SK-N-SH (cell line): ENCODE measurements at regions not wholly inside any gene's neighbourhood (a gene's known extent, or its start where the extent isn't known, plus 50 kb on each side); places are given as distances from the start of the nearest gene placed in this dataset.

Source experiments
- ELF1 ChIP-seq: IDR thresholded peaks from 2 replicates; pipeline ENCODE4 v1.4.0; 2012
- GABPA ChIP-seq: IDR thresholded peaks from 2 replicates; pipeline ENCODE4 v1.4.0; 2012; ENCODE audit warnings: low read depth, mild to moderate bottlenecking
- POLR2AphosphoS5 ChIP-seq: IDR thresholded peaks from 2 replicates; pipeline ENCODE4 v1.6.1; 2012; ENCODE audit warnings: low read depth, low read length
- RAD21 ChIP-seq: IDR thresholded peaks from 2 replicates; pipeline ENCODE4 v1.6.1; 2012; ENCODE audit warnings: mild to moderate bottlenecking, low read length
- TF ChIP-seq, protein P1 (sequence below): fragments of 200-600 bp; sonication (generic); IDR thresholded peaks from 2 replicates; pipeline ENCODE4 v1.6.1; 2017; ENCODE audit warnings: antibody characterized with exemption, mild to moderate bottlenecking, moderate library complexity
- TF ChIP-seq, protein P2 (sequence below): fragments of 150-350 bp; IDR thresholded peaks from 2 replicates; pipeline ENCODE4 v1.6.1; 2017; ENCODE audit warnings: antibody characterized with exemption, low read length, low read depth, borderline replicate concordance

DNA sequence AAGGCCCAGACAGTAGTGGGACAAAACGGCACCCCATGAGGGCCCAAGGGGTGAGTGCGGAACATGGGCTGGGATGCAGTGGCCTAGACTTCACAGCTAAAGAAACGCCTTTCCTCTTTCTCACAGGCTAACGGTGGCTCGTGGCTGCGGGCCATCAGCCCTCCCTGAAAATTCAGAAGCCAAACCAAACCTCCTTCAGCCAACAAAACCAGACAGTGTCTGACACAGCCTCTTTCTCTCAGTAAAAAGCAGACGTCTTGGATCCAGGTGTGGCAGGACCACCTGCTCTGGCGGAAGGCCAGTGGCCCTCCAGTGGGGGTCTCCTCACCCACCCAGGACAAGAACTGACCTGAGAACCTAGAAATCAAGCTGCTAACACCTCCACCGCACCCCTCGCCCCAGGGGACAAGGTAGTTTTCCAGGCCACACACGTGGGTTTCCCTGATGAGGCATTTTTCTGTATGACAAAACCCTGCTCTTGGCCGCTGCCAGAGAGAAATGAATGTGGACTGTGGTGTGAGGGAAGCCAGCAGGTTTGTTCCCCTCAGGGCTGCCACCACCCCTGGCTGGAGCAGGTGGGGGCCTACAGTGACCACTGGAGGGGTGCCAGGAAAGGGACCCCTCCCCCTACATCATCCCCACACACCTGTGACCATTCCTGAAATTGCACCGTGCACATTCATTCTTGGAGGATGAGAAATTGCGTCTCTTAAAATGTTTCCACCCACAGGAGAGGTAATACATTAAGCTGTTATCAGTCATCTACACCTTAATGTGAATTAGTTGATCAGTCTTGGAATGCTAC is 76.8 kb upstream of the PIM1 start:
- TF ChIP-seq RAD21 (no peak), ELF1 (no peak), GABPA (no peak), POLR2AphosphoS5 (no peak)
- TF ChIP-seq, protein P1, sequence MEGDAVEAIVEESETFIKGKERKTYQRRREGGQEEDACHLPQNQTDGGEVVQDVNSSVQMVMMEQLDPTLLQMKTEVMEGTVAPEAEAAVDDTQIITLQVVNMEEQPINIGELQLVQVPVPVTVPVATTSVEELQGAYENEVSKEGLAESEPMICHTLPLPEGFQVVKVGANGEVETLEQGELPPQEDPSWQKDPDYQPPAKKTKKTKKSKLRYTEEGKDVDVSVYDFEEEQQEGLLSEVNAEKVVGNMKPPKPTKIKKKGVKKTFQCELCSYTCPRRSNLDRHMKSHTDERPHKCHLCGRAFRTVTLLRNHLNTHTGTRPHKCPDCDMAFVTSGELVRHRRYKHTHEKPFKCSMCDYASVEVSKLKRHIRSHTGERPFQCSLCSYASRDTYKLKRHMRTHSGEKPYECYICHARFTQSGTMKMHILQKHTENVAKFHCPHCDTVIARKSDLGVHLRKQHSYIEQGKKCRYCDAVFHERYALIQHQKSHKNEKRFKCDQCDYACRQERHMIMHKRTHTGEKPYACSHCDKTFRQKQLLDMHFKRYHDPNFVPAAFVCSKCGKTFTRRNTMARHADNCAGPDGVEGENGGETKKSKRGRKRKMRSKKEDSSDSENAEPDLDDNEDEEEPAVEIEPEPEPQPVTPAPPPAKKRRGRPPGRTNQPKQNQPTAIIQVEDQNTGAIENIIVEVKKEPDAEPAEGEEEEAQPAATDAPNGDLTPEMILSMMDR: no peak
- TF ChIP-seq, protein P2, sequence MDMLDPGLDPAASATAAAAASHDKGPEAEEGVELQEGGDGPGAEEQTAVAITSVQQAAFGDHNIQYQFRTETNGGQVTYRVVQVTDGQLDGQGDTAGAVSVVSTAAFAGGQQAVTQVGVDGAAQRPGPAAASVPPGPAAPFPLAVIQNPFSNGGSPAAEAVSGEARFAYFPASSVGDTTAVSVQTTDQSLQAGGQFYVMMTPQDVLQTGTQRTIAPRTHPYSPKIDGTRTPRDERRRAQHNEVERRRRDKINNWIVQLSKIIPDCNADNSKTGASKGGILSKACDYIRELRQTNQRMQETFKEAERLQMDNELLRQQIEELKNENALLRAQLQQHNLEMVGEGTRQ: no peak
